Medulla oblongata (tissue), 1 donor: ENCODE measurements at regions not wholly inside any gene's neighbourhood (a gene's known extent, or its start where the extent isn't known, plus 50 kb on each side); places are given as distances from the start of the nearest gene placed in this dataset.
"Not testable (repeated sequence)": the region's sequence is repeated elsewhere in the genome, so short reads cannot be mapped to it uniquely, and the experiment has no call there.

Source experiments
- DNase-seq: peaks from one replicate; pipeline ENCODE4 v3.0.0-alpha.2; 2015; ENCODE audit errors: extremely low spot score

DNA sequence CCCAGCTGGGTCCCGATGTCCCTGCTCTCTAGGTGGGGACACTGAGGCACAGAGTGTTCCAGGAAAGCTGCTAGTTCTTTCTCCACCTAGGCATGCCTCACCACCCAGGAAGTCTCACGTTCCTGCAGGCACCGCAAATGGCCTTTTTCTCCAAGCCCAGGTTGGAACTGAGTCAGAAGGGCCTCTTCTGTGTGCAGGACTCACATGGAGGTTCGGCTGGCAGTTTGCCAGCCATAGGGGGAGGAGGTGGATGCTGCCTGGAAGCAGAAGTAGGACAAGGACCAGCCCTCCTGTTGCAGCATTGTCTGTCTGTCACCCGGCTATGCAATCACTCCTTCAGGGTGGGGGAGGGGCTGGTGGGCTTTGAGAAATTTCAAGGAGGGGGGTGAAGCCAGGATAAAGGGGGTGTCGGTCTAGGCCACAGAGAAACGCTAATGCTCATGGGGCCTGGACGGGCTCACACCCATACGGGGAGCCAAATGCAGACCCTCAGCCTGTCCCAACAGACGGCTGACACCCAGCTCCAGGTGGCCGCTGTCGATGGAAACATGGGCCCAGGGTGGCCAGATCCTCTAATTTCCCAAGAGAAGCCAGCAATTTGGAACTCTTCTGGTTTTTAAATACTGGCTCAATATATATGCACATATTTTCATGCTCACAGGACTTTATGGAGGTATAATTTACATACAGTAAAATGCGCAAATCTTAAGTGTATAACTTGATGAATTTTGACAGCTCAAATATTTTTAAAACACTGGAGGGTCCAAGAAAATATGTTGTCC is 120.5 kb downstream of the PHETA1 start:
- DNase-seq: no peak

DNA sequence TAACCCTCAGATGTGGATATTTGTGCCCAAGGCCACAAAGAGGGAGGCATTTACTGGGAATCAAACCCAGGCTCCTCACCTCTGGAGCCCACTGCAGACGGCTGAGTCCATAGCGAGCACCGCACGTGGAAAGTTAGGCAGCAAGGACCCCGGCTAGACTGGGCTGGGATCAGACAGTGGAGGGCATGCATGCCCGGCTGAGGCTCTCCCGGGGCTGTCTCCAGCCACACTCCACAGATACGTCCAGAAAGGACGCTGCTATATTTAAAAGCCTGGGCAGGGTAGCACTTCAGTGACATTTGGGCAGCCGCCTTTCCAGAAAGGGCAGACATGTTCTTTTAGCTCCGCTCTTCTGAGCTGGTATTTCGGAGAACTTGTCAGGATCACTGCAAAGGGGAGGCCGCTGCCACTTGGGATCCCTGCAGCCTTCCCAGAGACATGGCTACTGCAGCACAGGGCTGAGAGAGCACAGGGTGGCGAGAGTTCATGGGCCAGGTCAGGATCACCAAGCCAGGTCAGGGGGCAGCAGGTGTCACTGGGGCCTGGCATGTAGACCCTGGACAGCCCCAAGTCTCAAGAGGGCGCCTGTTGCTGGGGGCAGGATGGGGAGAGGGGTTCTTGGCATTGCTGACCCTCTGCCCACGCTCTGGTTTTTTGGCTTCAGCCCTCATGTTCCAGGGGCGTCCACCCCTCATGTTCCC is 121.7 kb downstream of the PHETA1 start:
- no peak for DNase-seq

DNA sequence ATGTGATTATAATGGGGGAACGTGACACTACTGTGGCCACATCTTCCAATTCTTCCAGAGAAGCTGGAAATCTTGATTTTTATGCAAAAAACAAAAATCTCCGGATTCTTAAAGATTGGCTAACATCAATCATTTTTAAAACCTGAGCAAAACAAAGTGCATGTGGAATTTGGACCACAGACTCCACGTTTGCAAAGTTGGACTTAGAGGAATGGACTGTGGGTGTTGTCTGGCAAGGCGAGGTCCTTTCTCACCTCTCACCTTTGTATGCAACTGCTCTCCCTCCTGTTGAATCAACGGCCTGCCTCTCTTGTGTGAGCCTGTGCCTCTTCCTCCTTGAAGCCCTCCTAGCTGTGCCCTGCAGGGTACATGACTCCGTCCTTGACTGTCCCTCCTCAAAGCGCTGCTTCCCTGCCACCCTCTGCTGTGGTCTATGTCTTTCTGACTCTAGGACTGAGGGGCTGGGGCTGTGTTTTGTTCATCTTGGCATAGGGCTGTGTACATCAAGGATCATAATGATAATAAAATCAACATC is 122.4 kb downstream of the PHETA1 start:
- no peak for DNase-seq

DNA sequence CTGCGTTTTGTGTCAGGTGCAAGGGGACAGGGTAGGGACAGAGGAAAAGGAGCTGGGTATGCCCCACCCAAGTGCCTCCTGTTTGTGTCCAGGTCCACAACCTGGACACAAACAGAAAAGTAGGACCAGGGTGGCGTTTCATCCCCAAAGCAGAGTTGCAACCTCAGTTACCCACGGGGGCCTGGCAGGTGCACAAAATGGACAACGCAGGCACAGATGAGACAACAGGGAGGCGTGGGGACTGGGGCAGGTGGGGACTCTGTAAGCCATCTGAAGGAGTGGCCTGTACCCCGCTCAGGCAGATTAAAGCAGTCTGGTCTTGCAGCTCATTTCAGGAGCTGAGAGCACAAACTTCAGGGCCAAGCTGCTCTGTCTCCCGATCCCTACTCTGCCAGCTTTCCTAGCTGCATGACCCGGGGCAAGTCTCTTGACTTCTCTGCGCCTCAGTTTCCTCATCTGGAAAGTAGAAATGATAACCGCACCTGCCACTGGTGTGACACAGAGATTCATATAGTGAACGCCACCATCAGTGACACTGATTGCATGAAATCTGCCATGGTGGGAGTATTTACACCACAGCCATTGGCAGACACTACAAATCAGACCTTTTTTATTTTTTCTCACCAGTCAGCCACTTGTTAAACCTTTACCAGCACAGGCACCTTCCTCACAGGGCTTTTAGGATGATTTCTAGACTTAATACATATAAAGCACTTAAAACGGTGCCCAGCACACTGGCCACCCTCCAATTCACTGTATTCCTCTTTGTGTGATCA is 123.0 kb downstream of the PHETA1 start:
- DNase-seq: no peak

DNA sequence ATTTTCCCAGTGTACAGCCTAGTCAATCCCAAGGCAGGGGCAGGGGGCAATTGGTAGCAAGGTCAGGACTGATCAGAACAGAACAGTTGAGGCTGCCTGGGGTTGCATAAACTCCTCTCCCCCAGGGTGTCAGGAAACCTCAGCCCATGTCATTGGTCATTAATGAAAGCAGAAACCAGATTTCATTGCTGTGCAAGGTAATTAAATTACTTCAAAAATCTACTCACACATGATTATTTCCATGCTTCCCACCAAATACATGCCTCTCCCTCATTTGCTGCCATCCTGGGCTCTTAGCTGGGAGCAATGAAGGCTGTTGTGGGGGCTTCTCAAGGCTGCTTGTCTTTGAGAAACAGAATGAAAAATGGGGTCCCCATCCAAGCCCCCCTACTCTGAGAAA is 124.2 kb downstream of the PHETA1 start:
- DNase-seq: no peak

DNA sequence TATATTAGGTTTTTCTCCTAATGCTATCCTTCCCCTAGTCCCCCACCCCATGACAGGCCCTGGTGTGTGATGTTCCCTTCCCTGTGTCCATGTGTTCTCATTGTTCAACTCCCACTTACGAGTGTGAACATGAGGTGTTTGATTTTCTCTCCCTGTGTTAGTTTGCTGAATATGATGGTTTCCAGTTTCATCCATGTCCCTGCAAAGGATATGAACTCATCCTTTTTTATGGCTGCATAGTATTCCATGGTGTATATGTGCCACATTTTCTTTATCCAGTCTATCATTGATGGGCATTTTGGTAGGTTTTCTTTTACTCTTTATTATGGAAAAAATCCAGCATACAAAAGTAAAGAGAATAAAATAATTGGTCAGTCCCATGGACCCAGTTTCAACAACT is 126.1 kb downstream of the PHETA1 start:
- DNase-seq: not testable (repeated sequence)

DNA sequence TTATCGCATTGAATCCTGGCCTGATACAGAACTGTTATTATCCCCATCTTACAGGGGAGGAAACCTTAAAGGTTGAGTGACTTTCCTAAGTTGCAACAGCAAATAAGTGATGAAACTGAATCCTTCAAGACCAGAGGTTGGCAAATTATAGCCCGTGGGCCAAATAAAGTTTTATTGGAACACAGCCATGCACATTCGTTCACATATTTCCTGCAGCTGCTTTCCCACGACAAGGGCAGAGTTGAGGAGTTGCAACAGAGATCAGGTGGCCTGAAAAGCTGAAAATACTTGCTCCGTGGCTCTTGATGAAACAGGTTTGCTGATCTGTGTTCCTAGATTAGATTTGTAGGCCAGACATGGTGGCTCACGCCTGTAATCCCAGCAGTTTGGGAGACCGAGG is 126.7 kb downstream of the PHETA1 start:
- DNase-seq: no peak

DNA sequence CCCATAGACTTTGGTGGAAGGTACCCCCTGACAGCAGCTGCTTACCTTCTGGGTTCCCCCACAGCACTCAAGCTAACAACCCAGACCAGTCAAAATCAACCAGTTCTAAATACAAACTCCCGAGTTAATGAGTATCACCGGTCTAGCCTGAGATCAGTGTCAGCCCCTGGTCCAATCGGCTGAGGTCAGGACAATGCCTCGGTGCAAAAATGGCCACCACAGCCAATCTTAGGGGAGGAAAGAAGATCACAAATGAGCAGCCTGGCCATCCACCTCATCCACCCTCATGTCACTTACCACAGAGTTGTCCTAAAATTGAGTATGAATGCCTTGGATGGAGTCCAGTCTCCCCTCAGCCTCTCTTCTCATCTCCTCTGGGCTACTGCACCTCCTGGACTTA is 128.5 kb downstream of the PHETA1 start:
- DNase-seq: no peak

DNA sequence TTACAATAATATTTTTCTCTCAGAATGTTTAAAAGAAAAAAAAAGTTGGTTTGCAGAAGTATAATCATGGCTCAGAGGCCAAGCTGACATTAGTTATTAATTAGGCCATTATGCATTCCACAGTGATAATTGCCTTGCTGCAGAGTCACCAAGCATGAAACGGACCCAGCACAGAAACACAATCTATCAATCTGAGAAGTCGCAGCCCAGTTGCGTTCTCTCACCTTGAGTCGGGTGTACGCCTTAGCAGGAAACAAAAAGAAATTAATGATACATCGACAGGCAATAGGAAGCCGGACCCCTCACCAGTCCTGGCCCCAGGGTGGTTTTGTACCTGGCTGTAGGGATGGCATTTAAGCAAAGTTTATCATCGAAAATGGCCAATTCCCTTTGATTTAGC is 129.7 kb downstream of the PHETA1 start:
- DNase-seq: no peak

DNA sequence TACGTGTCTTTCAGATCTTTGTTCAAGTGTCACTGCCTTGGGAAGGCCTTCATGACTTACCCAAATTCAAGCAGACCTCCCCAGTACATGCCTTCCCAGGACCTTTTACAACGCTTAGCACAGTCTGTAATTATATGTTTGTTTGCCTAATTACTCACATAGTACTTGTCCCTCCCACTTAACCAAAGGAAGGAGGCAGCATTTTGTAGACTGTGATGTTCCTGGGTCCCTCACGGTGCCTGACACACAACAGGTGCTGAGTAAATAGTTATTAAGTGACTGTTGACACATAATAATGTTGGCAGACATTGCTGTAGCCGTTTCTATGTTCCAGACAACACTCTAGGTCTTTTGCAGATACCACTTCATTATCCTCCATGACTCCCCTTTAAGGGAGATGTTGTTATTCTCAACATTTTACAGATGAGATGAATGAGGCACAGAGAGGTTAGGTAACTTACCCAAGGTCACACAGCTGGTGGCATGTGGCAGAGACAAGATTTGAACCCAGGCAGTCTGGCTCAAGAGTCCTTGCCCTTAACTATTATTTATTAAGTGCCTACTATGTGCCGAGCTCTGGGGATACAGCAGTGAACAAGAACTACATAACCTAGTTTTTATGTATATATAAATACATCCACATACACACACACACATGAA is 130.7 kb downstream of the PHETA1 start:
- no peak for DNase-seq

DNA sequence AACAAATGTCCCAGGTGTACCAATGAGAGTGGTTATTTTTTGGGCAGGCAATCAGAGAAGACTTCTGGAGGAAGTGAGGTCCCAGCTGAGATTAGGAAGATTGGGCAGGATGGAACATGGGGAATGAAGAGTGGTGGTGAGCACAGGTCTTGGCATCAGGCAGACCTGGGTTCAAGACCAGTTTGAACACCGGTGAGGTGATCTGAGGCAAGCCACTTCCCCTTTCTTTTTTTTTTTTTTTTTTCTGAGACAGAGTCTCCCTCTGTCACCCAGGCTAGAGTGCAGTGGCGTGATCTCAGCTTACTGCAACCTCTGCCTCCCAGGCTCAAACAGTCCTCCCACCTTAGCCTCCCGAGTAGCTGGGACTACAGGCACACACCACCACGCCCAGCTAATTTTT is 134.4 kb downstream of the PHETA1 start:
- not testable (repeated sequence) for DNase-seq

DNA sequence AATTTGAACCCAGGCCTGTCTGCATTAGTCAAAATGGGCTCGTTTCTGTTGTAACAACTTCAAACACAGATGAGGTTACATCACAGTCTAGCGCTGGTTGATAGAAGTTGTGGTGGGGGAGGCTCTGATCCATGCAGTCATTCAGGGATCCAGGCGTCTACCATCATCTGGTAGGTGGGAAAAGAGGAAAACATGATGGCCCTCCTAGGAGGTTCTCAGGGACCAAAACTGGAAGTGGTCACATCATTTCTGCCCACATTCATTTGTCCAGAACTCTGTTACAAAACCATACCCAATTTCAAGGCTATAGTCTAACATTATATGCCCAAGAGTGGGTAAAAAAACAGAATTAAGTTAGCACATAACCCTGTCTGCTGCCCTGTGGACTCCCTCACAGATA is 135.1 kb downstream of the PHETA1 start:
- no peak for DNase-seq

DNA sequence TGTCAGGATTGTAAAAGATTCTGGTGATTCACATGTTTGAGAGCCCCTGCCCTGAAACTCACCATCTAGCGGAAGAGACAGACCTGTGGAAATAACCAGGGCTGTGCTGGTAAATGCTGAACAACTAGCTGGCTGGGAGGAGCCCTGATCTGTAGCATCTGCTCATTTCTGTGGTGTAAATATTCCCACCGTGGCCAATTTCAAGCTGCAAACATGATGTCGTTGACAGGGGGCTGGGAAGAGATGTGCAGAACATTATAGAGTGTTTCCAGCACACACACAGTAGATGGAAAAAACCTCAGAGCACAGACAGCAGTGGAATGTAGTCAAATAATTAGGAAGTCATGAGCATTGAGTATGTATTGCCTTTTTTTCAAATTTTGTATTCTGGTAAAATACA is 138.2 kb downstream of the PHETA1 start:
- no peak for DNase-seq

DNA sequence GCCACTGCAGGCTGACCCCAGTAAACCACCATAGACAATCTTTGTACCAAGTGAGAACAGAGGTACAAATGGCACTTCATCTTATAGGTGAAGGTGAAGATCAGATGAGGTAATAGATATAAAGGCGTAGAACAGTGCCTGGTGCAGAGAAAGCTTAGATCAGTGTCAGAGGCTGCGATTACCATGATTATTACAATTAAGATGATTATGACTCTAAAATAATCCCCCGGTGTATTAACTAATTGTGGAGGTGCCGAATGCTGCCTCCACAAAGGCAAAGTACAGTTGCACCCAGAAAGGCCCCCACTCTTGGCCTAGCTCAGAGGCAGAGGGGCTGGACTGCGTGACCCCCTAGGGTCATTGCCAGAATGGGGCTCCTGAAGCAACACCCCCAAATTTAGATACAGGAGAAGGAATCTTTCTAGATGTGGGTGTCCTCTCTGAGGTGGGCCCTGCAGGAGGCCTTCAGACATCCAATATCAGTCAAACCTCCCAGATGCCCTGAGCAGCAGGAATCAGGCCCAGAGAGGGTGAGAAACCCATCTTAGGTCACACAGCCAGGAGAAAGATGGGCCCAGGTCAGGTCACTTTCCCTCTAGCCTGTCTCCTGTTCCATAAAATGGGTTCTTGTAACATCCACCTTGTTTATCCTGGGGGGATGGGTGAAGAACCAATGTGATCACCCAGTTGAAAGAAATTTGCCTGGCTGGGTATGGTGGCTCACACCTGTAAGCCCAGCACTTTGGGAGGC is 139.8 kb downstream of the PHETA1 start:
- no peak for DNase-seq

DNA sequence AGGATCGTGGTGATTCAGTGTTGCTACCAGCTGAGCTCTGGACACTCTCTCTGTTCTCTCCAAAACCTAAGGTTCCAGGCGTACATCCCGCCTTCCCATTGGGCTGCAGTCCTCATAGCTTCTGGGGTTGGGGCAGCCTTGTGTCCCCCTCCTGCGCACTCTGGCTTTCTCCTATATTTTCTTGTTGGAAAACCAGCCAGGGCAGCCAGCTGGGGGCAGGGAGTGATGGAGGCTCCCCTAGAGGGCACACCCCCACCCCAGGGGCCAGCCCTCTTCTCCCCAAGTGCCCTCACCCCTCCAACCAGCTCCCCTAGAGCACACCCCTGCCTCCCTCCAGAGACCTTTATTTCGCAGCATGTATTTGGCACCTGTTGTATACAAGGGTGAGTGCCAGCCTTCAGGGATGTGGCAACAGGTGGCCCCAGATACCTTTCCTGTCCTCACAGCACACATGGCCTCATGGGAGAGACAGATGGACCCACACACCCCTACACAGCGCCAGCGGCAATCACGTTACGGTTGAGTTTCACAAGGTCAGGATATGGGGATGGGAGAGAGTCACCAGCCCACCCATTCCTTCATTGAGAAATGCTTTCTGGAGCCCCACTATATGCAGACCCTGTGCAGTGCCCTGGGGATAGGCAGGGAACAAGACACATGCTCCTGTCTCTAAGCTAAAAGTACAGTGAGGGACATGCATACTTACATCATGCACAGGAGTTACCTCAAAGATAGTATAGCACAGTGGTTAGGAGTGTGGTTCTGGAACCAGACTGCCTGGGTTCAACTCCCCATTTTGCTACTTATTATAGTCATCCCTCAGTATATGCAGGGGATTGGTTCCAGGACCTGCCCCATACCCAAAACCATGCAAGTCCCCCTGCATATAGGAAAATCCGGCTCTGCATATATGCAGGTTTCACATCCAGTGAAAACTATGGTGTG is 141.1 kb downstream of the PHETA1 start:
- no peak for DNase-seq

DNA sequence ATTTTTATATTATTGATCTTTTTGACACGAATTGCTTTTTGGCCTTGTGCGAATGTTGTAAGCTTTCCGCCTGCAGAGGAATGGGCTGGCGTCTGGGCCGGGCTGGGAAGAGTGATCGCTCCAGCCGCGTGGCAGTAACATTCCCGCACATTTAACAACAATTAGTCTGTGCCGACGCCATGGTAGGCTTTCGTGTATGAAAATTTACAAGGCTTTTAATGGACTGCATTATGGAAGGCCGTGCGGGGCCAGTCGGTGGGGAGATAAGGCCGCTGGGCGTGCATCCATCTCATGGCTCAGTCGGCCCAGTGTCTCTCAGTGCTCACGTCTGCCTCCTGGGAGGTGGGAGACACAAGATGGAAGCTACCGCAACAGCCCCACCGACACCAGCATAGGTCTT is 142.2 kb downstream of the PHETA1 start:
- no peak for DNase-seq

DNA sequence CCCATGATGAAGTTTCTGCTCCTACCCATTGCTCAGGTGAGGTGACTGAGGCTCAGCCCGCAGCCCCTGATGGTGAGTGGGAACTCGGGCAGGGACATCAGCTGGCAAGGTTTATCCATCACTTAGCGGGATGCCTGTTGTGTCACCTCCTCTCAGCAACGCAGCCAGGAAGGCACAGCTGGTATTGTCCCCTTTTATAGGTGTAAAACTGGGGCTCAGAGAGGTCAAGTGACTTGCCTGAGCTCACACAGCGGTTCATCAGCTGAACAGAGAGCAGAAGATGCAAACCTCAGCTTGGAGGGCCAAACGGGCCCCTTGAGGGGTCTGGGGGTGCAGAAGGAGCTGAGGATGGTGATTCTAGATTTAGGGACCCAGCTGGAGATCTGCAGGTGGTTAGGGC is 143.6 kb downstream of the PHETA1 start:
- no peak for DNase-seq

DNA sequence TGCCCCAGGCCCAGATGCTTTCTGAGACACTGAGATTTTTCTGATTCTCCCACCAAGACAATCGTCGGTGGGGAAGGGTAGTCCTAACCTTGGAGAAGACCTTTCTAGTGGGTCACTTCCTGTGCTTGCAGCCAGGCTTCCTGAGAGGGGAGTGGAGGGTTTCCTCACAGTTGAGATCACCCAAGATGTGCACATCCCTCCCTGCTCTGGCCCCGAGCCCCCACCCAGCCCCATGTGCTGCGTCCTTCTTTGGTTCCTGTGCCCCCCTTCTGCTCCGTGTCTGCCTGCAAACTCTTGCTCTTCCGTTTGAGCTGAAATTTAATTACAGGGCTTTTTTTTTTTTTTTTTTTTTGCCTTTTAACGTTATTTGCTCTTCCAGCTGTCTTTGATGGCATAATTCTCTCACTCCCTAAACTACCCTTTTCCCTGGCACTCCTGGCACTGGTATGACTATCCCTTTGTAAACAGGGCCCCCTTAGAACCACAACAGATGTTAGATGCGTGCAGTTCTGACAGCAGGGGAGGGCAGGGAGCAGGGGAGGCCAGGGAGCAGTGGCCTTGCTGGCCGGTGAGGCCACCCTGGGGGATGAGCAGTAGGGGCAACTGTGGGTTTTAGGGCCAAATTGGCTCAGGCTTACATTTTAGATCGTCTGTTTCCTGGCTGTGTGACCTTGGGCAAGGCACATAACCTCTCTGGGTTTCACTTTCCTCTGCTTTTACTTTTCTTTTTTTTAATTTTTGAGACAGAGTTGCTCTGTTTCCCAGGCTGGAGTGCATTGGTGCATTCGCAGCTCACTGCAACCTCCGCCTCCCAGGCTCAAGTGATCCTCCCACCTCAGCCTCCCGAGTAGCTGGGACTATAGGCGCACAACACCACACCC is 144.5 kb downstream of the PHETA1 start:
- no peak for DNase-seq

DNA sequence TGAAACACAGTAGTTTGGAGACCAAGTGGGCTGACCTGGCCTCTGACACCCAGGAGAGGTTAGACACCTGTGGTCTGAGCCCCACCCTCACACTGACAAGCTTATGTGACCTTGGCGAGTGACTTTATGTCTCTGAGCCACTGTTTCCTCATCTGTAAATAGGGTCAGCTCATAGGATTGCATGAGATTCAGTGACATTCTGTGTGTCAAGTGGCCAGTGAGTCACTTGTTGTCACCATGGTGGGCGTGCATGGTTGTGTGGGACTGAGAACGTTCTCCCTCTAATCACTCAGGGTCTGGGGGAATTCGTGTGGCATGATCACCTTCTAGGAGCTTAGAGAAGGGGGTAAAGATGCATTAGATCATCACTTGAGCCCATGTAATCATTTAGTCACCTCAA is 146.4 kb downstream of the PHETA1 start:
- DNase-seq: no peak
